ENCODE measurements at regions not wholly inside any gene's neighbourhood (a gene's known extent, or its start where the extent isn't known, plus 50 kb on each side); places are given as distances from the start of the nearest gene placed in this dataset.

- DNase-seq: no peak
Measured at GRCh38 chr15:39099524-39099923, 481.4 kb upstream of the THBS1 start.

GRCh38 chr15:39100106-39100660, 480.7 kb upstream of the THBS1 start:
- no peak for DNase-seq

- DNase-seq: no peak
Measured at GRCh38 chr15:39102431-39102830, 478.4 kb upstream of the THBS1 start.

GRCh38 chr15:39106950-39107349, 473.9 kb upstream of the THBS1 start:
- no peak for DNase-seq

GRCh38 chr15:39108021-39108420, 472.9 kb upstream of the THBS1 start:
- DNase-seq: no peak

- DNase-seq: no peak
Measured at GRCh38 chr15:39110336-39110735, 470.5 kb upstream of the THBS1 start.

- DNase-seq: no peak
Measured at GRCh38 chr15:39110746-39111145, 470.1 kb upstream of the THBS1 start.

- no peak for DNase-seq
Measured at GRCh38 chr15:39113741-39114140, 467.1 kb upstream of the THBS1 start.

GRCh38 chr15:39114690-39115378, 466.0 kb upstream of the THBS1 start:
- DNase-seq: no peak

GRCh38 chr15:39115379-39116057, 465.4 kb upstream of the THBS1 start:
- DNase-seq: no peak

- no peak for DNase-seq
Measured at GRCh38 chr15:39118510-39118909, 462.4 kb upstream of the THBS1 start.

- no peak for DNase-seq
Measured at GRCh38 chr15:39124155-39124552, 456.7 kb upstream of the THBS1 start.

- DNase-seq: no peak
Measured at GRCh38 chr15:39124553-39125171, 456.2 kb upstream of the THBS1 start.

- no peak for DNase-seq
Measured at GRCh38 chr15:39125226-39125625, 455.7 kb upstream of the THBS1 start.

GRCh38 chr15:39125904-39126303, 455.0 kb upstream of the THBS1 start:
- DNase-seq: peak; percentile 34

- DNase-seq: no peak
Measured at GRCh38 chr15:39127151-39127790, 453.6 kb upstream of the THBS1 start.

- peak; percentile 1 for DNase-seq
Measured at GRCh38 chr15:39127925-39128617, 452.8 kb upstream of the THBS1 start.

GRCh38 chr15:39128746-39129145, 452.1 kb upstream of the THBS1 start:
- DNase-seq: no peak

GRCh38 chr15:39130556-39131379, 450.1 kb upstream of the THBS1 start:
- DNase-seq: no peak

- no peak for DNase-seq
Measured at GRCh38 chr15:39131609-39132008, 449.3 kb upstream of the THBS1 start.

GRCh38 chr15:39132070-39132469, 448.8 kb upstream of the THBS1 start:
- no peak for DNase-seq
